GM12891 (cell line): ENCODE measurements at regions not wholly inside any gene's neighbourhood (a gene's known extent, or its start where the extent isn't known, plus 50 kb on each side); places are given as distances from the start of the nearest gene placed in this dataset.

Source experiments
- PAX5 ChIP-seq: IDR thresholded peaks from 2 replicates; pipeline ENCODE4 v1.6.1; 2011; ENCODE audit warnings: low read length, moderate library complexity, mild to moderate bottlenecking; ENCODE audit not compliant: insufficient read depth, severe bottlenecking
- POLR2A ChIP-seq: IDR thresholded peaks from 2 replicates; pipeline ENCODE4 v1.6.1; 2011; ENCODE audit warnings: low read depth, low read length, control low read depth
- POLR2AphosphoS5 ChIP-seq: IDR thresholded peaks from 2 replicates; pipeline ENCODE4 v1.6.1; 2011; ENCODE audit warnings: low read depth, low read length, control low read depth
- POU2F2 ChIP-seq: IDR thresholded peaks from 2 replicates; pipeline ENCODE4 v1.6.1; 2011; ENCODE audit warnings: low read depth, mild to moderate bottlenecking, control low read depth, low read length, moderate library complexity
- SPI1 ChIP-seq: IDR thresholded peaks from 2 replicates; pipeline ENCODE4 v1.6.1; 2011; ENCODE audit warnings: low read depth, low read length, control low read depth
- TAF1 ChIP-seq: IDR thresholded peaks from 2 replicates; pipeline ENCODE4 v1.6.1; 2011; ENCODE audit warnings: low read depth, low read length, control low read depth

GRCh38 chr22:19599004-19599403 lies 74.8 kb upstream of the CLDN5 start:
- no peak for TF ChIP-seq POU2F2
- no peak for TF ChIP-seq POLR2A
- TF ChIP-seq POLR2AphosphoS5, result no peak
- TF ChIP-seq TAF1, result no peak
- no peak for TF ChIP-seq SPI1
- no peak for TF ChIP-seq PAX5
